HG03558 (cell line): ENCODE measurements at regions not wholly inside any gene's neighbourhood (a gene's known extent, or its start where the extent isn't known, plus 50 kb on each side); places are given as distances from the start of the nearest gene placed in this dataset.
"Not testable (repeated sequence)": the region's sequence is repeated elsewhere in the genome, so short reads cannot be mapped to it uniquely, and the experiment has no call there.

Source experiments
- ATAC-seq: cut with Tn5 transposase; IDR thresholded peaks from one replicate; pipeline ENCODE4 v1.9.1; 2021; ENCODE audit warnings: moderate number of reproducible peaks; ENCODE audit not compliant: unreplicated experiment; ENCODE audit errors: extremely low read depth

DNA sequence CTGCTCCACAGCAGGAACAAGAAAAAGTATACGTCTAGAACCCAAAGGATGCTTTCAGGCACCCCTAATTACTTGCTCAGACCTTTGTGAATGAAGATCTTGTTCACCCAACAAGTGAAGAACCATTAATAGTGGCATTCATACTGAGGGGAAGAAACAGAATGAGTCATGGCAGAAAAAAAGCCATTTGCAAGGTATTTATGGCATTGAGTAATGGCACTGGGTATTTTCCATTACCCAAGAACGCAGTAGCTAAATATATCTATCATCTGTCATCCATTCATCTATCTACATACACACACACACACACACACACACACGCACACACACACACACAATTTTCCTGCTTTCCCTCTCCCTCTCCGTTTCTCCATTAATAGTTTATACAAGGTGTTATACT is 56.4 kb upstream of the XIRP2 start:
- ATAC-seq: no peak

DNA sequence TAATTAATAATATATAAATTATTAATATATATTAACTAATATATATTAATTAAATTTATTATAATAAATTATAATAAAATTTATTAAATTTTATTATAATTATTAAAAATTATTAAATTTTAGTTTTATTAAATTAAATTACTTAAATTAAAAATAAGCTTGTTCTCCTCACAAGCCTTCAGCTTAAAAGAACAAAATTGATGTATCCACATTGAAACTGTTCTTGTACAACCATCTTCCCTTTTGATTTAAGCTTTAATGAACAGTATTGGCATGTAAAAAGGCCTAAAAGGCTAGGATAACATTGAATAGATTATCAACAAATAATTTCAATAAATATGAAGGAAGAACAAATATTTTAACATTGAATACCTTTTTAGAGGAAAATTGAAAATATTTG is 62.4 kb upstream of the XIRP2 start:
- ATAC-seq: no peak

DNA sequence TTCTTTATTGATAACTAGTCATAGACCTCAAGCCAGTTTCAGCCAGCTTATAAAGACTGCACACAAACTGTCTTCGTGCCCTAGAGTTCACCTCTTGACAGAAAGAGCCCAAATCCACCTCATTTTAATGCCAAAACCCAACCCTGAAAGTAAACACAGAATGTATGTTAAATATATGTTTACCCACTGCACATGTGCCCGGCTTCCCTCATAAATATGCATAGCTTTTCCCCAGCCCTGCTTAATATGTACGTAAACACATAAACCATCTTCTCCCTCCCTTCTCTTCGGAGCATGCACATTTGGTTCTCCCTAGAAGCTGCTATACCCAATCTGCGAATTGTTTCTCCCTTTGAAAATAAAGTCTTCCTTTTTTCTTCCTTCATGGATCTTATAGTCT is 73.9 kb upstream of the XIRP2 start:
- ATAC-seq: no peak

DNA sequence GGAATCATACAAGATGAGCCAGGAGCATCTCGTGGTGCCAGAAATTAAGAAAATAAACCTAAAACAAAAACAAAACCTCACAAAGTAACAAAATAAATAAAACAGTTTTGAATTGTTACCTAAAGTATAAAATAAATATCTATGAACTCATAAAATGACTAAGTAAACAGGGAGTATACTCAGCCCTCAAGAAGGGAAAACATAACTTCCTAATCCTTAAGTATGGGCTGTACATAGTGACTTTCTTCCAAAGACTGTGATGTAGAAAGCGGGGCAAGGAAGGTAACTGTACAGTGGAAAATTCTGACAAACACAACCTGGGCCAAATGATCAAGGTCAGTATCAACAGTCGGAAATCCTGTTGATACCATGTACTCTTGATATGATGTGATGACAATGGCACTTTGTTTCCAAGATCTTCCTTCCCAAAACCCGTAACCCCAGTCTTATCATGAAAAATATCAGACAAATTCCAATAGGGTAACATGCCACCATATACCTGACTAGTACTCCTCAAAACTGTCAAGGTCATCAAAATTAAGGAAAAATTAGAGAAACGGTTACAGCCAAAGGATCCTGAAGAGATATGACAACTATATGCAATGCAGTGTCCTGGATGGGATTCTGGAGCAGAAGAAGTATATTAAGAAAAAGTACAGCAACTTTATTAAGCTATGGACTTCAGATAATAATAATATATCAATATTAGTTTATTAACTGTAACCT is 76.0 kb upstream of the XIRP2 start:
- ATAC-seq: no peak

DNA sequence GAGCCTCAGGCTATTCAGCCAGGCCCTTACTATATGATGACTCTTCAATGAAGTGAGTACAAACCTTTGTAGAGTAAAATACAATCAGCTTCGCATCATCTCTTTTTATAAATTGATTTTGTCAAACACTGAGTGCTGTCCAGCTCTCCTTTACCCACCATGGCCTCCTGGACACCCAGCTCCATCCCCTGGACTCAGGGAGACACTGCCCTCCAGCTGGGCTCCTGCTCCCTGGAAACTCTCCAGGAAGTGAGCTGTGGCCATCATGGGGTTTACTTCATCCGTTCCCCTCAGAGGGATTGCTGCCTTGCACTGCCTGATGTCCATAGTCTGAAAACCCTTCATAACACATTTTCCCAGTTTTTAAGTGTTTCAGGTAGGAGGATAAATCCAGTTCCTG is 82.5 kb upstream of the XIRP2 start:
- no peak for ATAC-seq

DNA sequence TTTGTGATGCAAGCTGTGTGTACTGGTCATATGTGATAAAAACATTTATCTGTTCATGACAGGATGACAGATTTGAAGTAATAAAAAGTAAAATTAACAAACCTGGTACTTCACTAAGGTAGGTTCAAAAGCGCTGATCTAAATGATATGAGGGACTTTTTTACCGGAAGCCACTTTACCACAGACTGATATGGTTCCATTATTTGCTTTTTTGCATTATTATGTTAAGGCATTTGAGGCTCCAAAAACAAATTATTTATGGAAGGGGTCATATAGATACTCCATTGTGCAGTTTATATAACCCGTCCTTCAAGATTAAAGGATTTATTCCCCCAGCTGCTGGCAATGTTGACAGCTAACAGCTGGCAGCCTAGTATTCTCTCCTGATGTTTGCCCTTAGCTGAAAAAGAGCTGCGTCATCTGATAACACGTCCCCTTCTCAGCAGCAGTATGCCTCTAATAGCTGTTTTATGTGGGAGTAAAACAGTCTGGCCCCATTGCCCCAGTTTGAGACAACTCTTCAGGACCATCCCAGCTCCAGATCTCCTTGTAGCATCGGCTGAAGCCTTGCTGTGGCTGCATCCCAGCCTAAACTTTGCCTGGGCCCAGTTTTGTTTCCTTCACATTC is 84.8 kb upstream of the XIRP2 start:
- no peak for ATAC-seq

DNA sequence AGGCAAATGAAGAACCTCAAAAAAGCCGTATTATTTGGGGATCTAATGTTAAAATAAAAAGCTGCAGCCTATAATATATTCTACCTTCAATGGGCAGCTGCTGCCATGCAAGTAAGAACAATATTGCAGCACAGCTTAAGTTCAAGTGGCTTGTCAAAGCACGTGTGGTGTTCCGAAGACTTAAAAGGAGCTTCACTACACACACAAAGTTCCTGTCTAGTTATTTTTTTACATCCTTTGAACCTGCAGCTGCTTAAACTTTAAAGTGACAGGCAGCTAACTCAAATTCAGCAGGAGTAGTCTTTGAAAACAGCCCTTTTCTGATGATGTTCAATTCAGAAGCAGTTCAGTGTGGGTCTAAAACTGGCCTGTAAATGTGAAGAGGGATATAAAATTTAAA is 85.8 kb upstream of the XIRP2 start:
- no peak for ATAC-seq

DNA sequence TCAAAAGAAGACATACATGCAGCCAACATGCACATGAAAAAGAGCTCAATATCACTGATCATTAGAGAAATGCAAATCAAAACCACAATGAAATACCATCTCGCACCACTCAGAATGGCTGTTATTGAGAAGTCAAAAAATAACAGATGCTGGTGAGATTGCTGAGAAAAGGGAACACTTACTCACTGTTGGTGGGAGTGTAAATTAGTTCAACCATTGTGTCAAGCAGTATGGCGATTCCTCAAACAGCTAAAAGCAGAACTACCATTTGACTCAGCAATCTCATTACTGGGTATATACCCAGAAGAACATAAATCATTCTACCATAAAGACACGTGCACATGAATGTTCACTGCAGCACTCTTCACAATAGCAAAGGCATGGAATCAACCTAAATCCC is 95.5 kb upstream of the XIRP2 start:
- ATAC-seq: no peak

DNA sequence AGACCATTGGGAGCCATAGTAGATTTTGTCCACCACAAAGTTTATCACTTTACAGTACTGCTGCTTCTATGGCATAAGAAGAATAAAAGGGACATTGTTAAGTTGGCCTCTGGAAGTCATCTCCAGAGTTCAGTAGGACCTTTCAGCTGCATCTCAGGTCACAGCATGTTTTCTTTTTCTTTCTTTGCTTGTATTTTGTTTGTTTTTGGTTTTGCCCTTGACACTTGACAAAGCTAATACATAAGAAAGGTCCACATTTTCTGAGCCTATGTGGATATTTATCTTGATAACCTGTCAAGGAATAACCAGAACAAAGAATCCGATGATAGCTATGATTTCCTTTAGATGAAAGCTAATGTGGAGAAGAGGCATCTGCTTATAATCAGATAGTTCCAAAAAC is 101.6 kb upstream of the XIRP2 start:
- ATAC-seq: no peak

DNA sequence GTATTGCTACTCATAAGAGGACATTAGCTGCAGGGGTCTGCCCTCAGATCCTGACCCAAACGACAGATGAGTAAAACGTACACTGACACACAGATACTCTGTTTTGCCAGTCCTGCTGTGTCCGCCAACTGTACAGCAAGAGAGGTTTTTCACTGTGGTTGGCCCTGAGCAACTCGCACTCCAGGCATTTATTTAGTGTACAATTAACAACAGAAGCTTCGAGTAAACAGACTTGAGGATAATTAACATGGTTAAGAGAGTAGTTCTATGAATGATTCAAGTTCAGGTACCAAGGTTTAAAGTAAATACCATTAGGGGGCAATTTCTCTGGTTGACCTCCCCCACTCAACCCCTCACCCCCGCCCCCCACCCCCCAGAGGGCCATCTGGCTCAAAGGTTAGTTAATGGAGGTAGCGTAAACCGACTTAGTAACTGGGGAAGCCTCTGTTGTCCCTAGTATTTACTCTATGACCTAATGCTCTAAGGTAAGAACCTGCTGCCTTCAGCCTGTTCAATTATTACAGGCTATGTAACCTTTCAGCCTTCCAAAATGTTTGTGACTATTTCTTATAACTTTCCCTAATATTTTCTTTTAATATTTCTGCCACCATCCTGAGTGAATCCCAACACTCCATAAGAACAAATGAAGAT is 103.9 kb upstream of the XIRP2 start:
- no peak for ATAC-seq

DNA sequence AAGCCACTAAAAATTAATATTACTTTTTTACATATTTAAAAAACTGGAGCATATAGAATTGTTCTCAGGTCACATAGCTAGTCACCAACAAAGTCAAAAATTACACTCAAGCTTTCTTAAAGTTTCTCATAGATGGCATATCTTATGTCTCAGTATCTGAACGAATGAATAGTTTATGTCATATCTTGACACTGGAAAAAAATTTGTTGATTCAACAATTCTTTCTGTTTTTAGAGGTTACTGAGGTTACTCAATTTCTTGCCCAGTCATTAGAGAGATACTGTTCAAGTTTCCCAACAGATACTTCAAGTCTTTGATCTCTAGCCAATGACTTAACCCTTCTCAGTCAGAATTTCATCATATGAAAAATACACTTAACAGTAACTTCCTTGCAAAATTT is 113.1 kb upstream of the XIRP2 start:
- ATAC-seq: no peak

DNA sequence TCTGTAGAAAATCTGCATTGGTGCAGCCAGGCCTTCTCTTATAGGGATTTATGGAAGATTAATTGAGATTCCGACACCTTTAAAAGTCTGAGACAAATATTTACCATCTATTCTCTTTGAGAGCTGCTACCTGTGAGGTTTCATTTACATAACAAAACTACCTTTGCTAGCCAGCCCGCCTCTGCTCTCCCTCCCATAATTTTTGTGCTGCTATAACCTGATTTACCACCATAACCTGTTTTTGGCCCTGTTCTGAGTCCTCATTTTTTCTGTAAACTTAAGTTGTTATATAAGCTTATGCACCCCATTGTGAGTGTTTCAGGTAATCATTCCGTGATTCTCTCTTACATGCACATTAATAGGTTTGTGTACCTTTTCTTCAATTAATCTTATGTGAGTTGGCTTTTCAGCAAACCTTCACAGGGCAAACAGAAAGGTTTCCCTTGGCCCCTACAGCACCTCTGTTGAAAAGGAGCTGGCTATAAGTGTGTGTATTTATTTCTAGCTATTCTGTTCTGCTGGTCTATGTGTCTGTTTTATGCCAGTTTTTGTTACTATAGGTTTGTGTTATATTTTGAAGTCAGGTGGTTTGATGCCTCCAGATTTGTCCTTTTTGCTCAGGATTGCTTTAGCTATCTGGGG is 114.9 kb upstream of the XIRP2 start:
- ATAC-seq: no peak

DNA sequence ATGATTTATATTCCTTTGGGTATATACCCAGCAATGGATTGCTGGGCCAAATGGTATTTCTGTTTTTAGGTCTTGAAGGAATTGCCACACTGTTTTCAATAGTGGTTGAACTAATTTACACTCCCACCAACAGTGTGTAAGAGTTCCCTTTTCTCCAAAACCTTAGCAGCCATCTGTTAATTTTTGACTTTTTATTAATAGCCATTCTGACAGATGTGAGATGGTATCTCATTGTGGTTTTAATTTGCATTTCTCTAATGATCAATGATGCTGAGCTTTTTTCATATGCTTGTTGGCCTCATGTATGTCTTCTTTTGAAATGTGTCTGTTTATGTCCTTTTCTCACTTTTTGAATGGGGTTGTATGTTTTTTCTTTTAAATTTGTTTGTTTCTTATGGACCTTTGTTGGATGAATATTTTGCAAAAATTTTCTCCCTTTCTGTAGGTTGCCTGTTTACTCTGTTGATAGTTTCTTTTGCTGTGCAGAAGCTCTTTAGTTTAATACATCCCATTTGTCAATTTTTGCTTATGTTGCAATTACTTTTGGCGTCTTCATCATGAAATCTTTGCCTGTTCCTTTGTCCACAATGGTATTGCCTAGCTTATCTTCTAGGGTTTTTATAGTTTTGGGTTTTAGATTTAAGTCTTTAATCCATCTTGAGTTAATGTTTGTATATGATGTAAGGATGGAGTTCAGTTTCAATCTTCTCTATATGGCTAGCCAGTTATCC is 119.7 kb upstream of the XIRP2 start:
- no peak for ATAC-seq

DNA sequence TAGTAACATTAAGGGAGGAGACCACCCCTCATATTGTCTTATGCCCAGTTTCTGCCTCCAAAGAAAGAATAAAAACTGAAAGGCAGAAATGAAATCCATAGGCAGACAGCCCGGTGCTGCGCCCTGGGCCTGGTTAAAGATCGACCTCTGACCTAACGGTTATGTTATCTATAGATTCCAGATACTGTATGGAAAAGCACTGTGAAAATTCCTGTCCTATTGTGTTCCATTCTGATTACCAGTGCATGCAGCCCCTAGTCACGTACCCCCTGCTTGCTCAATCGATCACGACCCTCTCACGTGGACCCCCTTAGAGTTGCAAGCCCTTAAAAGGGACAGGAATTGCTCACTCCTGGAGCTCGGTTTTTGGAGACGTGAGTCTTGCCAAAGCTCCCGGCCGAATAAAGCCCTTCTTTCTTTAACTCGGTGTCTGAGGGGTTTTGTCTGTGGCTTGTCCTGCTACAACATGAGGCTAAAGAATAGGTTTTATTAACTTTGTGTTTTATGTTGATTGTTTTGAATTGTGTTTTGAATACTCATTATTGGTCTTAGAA is 121.4 kb upstream of the XIRP2 start:
- not testable (repeated sequence) for ATAC-seq

DNA sequence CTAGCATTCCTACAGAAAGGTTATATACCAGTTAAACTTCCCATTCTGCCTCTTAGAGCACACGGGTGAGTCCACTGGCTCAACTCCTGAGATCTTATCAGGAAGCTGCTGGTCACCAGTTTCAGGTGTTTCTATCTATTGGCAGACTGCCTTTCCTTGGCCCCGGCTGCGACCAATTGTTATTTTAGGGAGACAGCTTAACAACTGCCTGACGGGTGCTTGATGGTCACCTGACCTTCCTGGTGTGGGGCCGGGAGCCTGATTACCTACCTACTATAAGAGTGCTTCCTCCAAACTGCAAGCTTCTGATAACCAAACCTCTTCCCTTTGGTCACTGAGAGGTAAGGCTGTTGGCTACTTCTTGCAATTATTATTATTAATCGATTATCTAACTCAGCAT is 122.1 kb upstream of the XIRP2 start:
- no peak for ATAC-seq

DNA sequence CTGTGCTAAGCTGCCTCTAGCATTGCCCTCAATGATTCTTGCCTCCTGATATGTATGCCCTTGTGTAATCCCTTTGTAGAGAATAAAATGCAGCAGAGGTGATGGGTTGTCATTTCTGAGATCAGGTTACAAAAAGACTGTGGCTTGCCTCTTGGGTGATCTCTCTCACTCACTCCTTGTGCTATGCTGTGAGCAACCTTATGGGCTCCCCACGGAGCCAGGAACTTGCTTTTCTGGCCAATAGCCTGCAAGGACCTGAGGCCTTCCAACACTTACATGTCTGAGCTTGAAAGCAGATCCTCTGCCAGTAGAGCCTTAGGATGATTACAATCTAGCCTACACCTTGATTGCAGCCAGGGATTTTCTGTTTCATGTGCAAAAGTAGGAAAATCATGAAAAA is 123.1 kb upstream of the XIRP2 start:
- no peak for ATAC-seq

DNA sequence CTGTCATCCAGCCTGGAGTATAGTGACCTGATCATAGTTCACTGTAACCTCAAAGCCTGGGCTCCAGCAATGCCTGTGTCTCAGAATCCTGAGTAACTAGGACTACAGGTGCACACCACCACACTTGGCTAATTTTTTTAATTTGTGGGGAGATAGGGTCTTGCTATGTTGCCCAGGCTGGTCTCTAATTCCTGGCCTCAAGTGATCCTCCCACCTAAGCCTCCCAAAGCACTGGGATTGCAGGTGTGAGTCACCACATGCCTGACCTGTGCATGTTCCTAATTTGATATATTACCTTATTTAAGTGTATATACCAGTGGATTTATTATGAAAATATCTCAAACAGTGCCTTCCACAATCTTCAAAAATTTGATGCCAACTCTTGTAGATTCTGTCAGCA is 123.6 kb upstream of the XIRP2 start:
- no peak for ATAC-seq

DNA sequence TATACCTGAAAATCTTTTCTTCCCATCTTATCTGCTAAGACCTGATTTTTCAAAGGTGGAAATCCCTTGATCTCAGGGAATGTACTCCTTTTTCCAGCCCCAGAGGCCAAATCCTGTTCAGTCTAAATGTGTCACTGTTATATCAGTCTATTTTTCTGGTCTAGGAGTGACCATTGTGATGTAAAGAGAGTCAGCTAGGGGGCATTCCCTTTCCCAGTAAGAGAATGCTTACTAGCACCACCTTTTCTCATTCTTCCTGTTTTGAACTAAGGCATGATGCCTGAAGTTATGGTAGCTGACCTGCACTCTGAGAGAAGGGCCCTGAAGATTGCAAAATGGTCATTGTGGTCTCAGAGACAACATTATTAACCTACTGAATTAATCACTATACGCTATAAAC is 124.1 kb upstream of the XIRP2 start:
- no peak for ATAC-seq

DNA sequence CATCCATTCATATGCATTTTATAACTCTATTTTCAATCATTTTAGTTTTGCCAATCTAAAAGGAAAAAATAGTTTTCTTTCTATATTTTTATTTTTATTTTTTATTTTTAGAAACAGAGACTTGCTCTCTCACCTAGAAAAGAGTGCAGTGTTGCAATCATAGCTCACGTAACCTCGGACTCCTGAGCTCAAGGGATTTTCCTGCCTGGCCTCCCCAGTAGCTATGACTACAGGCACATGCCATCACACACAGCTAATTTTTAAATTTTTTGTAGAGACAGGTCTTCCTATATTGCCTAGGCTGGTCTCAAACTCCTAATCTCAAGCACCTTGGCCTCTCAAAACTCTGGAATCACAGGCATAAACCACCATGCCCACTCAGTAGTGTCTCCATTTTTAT is 125.5 kb upstream of the XIRP2 start:
- ATAC-seq: no peak

DNA sequence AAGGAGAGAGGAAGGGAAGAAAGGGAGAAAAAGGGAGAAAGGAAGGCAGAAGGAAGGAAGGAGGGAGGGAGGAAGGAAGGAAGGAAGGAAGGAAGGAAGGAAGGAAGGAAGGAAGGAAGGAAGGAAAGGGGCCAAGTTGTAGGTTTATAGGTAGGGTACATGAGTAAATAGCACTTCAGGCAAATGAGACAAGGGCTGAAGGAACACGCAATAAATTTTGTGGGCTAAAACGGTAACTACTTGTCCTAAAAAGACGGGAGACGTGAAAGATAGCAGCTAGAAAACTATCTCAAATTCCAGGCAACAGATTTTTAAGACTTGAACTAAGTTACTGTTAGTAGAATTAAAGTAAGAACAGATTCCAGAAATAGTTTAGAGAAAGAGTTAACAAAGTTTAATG is 129.3 kb upstream of the XIRP2 start:
- no peak for ATAC-seq
